GM19372 (cell line): ENCODE measurements at regions not wholly inside any gene's neighbourhood (a gene's known extent, or its start where the extent isn't known, plus 50 kb on each side); places are given as distances from the start of the nearest gene placed in this dataset.
"Not testable (repeated sequence)": the region's sequence is repeated elsewhere in the genome, so short reads cannot be mapped to it uniquely, and the experiment has no call there.

Experiments used
- ATAC-seq: cut with Tn5 transposase; IDR thresholded peaks from one replicate; pipeline ENCODE4 v1.9.1; 2021; ENCODE audit warnings: mild to moderate bottlenecking, low read depth, moderate library complexity; ENCODE audit not compliant: unreplicated experiment

DNA sequence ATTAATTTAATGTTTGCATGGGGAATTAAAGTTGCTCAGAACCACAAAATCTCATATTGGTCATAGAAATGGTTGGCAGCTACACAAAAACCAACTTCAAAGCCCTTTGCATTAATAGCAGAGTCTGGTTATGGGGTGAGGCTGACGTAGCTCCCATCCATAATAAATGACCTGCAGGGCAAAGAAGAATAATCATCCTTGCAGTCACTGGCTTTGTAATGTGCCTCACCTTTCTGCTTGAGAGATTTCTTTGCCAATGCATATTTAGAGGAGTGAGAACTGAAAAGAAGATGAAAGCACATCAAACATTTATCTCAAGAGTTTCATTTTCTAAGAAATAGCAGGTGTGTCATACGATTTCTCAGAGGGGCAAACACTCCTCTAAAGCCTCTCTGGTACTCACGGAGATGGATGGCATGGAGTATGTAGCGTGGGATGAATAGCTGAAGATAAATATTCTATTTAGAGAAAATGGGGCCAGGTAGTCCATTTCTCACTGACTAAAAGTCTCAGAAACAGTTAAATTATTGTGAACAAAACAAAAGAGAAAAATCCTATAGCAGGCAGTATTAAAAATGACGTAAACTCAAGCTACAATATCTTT is 1491.9 kb downstream of the FAM181B start:
- ATAC-seq: no peak

DNA sequence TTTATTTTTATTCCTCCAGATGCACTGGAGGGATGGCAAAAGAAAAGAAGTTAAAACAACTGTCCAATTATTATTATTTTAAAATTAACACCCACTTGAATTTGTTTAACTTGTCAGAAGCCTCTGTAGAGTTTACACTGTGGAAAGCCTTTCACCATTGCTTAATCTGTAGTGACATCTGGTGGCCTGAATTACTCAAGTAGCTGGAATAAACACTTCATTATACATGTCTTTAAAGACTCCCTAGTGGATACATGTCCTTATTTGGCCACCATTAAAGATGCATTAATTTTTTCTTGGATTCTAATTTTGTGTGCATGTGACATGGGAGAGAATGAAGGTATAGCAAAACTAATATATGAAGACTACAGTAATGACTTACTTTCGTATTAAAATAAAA is 1496.5 kb downstream of the FAM181B start:
- ATAC-seq: no peak

DNA sequence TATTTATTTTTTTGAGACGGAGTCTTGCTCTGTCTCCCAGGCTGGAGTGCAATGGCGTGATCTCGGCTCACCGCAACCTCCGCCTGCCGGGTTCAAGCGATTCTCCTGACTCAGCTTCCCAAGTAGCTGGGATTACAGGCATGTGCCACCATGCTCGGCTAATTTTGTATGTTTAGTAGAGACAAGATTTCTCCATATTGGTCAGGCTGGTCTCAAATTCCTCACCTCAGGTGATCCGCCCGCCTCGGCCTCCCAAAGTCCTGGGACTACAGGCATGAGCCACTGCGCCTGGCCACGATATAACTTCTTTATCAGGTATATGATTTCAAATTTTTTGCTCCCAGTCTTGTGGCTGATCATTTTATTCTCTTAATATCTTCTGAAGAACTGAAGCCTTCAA is 1506.3 kb downstream of the FAM181B start:
- ATAC-seq: not testable (repeated sequence)

DNA sequence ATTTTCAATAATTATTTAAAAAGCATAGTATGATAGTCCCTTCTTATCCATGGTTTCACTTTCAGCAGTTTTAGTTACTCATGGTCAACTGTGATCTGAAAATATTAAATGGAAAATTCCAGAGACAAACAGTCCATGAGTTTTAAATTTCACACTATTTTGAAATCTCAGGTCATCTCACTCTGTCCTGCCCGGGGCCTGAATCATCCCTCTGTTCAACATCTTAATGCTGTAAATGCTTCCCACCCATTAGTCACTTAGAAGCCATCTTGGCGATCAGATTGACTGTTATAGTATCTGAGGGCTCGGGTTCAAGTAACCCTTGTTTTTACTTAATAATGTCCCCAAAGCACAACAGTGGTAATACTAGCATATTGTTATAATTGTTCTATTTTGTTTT is 1509.3 kb downstream of the FAM181B start:
- ATAC-seq: no peak

DNA sequence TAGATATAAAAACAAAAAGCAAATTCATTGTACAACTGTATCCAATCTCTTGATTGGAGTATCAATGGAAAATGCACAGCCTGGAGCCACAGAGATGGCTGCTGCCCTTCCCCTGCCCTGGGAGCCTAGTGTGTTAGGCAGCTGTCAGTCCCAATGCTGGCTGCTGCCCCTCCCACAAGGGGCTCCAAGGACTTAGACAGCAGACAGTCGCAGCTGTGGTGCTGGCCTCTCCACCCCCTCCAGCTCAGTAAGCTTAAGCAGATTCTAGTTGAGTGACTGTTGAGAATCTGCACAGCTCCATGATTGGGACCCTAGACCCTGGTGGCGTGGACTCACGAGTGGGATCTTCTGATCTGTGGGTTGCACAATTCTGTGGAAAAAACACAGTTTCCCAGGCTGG is 1511.2 kb downstream of the FAM181B start:
- no peak for ATAC-seq

DNA sequence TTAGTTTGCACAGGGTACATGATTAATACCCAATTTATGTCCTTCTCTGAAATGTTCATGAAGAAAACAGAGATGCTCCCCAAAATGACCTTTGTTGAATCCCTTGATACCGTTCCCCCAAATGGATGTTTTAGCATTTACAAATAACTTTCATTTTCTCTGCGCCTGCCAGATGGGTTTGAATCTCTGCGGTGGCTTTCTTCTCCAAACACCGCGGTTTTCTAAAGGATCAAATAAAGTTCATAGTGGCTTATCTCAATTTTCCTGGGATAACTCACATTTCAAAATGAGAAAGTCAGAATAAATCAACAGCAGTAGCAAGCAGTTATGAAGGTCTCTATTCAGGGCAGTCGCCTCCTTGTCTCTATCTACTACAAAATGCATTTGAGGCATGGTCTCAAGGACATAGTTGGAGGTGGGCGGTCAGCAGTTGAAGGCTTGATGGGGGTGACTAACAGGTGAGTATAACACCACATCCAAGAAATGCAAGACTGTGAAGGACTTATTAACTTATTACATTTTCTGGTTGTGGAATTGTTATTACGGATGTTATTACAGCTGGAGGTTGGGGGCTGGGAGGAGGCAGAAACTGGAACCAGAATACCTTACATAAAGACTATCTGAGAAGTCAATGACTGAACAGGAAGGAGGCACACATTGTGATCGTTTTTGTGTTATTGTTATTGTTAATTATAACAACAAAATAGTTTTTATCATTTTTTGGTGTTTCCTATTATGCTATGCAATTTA is 1513.3 kb downstream of the FAM181B start:
- no peak for ATAC-seq

DNA sequence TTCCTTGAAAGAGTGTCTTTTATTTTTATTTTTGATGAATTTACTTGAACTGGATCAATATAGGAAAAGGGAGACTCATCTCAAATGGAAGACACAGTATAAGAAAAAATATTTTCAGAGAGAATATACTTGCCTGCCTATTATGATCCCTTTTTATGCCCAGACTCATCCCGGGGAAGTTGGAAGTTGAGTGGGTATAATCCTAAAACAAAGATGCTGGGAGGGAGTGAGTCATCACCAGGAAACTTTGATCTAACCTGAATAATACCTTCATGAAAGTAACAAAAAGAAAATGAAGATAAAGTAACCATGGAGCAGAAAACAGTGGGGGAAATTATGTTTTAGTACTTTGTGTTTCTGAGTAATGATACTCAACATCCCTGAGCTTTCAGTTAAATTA is 1514.0 kb downstream of the FAM181B start:
- ATAC-seq: no peak

DNA sequence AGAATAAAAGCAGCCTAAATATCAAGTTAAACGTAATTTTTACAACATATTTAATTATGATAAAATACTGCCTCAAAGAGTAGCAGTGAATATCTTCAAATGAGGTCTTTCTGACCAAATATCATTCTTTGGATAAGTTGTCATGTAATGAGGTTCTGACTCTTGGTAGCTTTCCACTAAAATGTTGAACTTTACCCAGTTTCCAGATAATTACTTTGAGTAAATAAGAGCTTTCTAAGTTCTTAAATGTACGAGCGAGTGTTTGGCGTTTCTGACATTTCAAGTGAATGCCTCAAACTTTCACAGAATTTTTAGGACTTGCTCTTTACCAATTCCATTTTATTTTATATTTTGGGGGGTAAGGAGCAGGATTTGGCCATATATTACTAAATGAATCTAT is 1515.2 kb downstream of the FAM181B start:
- no peak for ATAC-seq

DNA sequence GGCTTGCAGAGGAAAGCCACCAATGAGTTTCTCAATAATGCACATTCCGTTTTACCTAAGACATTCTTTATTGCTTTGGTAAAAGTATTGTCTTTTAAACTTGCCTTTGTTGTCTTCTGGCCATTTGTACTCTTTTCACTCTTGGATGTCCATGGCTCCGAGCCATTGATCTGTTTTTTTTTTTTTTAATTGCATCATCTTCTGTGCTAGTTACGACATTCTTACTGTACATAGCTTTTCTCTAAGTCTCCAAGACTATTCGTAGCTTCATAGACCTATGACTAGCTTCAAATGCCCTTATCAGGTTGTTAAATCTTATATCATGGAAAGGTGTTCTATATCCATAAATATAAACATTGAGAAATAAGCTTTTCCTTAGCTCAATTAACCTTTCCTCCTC is 1522.6 kb downstream of the FAM181B start:
- ATAC-seq: no peak

DNA sequence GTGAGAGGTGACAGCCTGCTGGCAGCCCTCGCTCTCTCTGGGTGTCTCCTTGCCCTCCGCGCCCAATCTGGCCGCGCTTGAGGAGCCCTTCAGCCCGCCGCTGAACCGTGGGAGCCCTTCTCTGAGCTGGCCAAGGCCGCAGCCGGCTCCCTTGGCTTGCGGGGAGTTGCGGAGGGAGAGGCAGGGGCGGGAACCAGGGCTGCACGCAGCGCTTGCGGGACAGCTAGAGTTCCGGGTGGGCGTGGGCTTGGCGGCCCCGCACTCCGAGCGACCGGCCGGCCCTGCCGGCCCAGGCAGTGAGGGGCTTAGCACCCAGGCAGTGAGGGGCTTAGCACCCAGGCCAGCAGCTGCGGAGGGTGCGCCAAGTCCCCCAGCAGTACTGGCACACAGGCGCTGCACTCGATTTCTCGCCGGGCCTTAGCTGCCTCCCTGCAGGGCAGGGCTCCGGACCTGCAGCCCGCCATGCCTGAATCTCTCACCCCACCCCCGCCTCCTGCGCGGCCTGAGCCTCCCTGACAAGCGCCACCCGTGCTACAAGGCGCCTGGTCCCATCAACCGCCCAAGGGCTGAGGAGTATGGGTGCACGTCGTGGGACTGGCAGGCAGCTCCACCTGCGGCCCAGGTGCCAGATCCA is 1526.1 kb downstream of the FAM181B start:
- no peak for ATAC-seq

DNA sequence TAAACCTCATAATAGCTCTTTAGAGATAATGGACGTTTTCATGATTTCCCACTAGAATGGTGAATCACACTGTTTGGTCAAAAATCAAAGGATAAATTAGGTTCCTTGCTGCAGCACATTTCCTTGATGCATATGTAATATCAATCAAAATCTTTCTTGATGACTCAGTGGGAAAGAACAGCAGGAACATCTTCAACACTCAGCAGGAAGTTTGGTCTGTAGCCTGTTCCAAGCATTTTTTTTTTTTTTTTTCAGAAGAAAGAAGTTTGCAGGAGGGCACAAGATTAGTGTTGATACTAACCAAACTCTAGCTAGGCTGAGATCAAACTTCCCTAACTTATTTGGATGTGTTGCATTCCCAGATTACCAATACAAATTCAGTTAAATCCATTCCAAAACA is 1529.8 kb downstream of the FAM181B start:
- no peak for ATAC-seq

DNA sequence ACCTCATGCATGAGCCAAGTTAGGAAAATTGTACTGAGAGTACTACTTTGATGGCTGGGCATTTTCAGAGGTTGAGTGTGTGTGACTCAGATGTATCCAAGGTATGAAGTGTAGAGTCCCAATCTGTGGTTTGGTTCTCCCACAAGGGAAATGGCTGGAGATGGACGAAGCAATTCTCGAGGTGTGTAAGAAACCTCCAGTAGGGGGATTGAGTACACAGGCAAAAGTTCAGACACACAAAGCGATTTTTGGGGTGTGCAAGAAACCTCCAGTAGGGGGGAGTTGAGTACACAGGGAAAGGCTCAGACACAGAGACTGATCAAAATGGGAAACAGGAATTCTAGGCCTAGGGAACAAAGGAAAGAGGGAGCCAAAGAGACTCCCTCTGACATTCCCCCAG is 1536.3 kb downstream of the FAM181B start:
- no peak for ATAC-seq

DNA sequence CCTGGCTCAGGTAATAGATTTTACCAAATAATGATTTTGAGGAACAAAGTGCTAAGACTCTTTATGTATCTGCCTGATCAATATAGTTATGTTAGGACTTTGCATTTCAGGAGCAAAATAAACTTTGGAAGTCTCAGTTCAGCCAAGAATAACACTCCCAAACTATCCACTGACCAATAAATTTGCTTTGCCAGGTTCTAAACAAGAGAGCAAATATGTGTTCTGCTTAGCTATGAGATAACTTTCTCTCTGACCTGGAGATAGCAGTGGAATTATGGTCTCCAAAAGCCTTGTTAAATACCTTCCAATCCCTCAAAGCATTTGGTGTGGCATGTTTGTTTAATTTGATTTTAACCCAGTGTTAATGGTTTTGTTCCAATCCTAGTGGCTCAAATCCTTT is 1541.1 kb downstream of the FAM181B start:
- ATAC-seq: no peak

DNA sequence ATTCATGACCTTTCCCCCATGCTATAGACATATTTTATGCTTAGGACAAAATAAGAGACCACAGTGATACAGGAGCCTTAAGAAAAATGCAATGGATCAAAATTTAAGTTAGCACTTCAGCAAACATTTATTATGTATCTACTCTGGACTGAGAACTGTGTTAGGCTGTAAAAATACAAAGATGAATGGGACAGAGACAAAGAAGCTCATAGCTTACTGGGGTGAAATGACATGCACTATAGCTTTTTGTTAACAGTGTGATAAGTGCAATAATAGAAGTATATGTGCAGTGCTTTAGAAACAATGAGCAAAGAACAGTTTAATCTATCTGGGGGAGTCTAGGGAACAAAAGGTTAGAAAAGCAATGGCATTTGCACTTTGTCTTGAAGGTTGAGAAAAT is 1543.1 kb downstream of the FAM181B start:
- ATAC-seq: no peak

DNA sequence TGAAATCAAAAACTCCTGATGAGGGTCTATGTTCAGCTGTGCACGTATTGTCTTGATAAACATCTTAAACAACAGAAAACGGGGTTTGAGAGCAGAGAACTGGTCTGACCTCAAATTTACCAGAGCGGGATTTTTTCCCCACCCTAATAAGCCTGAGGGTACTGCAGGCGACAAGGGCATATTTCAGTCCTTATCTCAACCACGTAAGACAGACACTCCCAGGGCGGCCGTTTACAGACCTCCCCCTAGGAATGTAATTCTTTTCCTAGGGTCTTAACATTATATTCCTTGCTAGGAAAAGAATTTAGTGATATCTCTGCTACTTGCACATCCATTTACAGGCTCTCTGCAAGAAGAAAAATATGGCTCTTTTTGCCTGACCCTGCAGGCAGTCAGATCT is 1546.6 kb downstream of the FAM181B start:
- ATAC-seq: not testable (repeated sequence)

DNA sequence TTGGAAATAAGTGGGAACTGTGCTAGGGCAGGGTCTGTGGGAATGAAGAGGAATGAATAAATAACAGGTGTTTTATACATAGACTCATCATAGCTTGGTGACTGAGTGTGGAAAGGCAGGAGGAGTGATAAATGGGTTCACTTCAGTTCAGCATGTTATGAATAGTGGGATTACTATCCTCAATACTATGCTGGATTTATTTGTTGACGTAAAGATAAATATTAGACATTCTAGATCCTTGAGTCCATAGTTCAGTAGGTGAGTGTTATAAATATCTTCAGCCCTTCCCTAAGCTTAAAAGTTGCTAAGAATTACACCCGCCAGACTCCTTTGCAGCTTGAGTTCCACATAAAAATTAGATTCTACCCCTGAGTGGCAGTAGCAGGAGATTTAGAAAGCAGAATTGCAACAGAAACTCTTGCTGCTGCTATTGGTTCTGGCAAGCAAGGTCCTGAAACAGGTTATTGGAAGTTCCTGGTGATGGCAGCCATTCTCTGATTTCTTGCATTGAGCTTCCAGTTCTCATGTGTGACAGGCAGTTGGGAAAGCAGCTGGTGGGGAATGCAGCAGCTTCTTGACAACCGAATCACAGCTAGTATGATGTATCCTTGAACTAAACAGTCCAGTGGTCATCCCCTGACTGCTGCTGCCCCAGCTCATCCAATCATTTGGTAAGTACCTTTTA is 1558.9 kb downstream of the FAM181B start:
- no peak for ATAC-seq

DNA sequence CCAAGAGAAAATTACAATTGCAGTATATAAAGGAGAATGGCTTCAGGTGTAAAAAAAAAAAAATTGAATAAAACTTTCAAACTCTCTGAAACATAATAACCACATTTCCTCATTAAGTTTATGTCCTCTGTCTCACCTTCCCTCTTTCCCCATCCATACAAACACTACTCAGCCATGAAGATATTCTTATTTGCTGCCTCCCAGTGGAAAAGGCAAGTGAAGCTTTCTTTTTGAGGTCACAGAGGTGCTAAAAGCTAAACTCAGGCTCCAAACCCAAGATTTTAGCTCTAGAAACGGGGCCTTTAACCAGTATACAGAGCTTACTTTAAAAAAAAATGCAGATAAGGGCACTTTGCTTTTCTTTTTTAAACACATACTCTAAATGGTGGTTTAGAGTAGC is 1568.5 kb downstream of the FAM181B start:
- ATAC-seq: no peak

DNA sequence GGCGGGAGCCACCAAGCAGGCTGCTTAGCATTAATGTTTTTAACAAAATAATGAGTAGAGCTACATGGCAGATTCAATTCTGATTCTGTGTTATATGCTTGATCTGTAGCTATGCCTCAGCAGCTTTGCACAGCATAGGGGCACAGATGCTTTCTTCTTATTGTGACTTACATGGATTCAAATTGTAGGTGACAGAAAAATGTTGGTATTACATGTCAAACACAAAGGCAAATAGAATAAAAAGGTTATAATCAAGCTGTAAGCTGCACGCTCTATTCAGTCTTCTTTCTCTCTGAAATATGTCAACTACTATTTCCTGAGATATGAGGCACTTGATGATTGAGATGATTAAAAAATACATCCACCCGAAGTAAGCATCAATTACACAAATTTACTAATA is 1573.8 kb downstream of the FAM181B start:
- no peak for ATAC-seq

DNA sequence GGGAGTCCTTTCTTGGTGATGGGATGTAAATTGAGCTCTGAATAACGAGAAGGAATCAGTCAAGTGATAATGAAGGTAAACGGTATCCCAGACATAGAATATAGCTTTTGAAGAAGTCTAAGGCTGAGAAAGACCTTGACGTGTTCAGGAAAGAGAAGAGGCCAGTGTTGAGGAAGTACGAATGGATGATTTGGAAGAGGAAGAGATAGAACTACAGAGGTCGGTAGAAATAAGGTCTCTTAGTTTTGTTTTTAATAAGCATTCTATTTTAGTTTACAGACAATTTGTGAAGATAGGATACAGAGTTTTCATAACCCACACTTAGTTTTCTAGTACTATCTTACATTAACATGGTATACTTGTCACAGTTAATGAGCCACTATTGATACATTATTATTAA is 1598.1 kb downstream of the FAM181B start:
- ATAC-seq: no peak

DNA sequence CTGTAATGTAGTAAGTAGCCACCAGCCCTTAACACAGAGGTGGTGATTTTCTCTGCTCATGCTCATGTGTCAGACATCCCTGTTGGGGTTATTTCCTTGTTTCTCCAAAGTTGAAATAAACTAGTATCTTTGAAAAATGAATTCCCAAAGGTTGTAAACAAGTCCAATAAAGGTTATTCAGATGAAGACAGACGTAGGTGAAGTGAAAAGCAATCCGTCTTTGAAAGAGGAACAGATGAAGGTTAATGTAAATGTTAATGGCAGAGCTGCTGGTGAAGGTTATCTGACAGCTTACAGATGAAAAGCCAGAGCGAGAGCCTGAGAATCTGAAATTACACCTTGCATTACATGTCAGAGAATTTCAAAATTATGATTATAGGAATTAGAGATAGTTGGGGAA is 1604.0 kb downstream of the FAM181B start:
- ATAC-seq: no peak

DNA sequence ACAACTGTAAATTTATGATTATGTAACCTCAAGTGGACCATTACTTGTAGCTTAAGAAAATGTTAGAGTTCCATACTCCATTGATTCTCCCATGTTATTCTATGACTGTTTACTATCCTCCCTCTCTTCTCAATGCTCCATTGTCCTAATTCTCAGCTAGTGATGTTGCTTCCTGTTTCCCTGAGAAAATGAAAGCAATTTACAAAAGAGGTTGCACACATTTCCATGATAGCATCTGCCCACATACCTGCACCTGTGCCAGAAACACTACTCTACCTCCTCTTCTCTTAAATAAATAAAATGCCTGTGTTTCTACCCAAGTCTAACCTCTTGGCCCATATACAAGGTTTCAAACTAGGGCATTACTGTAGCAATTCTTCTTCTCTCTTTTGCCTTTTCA is 1620.9 kb downstream of the FAM181B start:
- no peak for ATAC-seq
